ENCODE measurements at regions not wholly inside any gene's neighbourhood (a gene's known extent, or its start where the extent isn't known, plus 50 kb on each side); places are given as distances from the start of the nearest gene placed in this dataset.

DNA sequence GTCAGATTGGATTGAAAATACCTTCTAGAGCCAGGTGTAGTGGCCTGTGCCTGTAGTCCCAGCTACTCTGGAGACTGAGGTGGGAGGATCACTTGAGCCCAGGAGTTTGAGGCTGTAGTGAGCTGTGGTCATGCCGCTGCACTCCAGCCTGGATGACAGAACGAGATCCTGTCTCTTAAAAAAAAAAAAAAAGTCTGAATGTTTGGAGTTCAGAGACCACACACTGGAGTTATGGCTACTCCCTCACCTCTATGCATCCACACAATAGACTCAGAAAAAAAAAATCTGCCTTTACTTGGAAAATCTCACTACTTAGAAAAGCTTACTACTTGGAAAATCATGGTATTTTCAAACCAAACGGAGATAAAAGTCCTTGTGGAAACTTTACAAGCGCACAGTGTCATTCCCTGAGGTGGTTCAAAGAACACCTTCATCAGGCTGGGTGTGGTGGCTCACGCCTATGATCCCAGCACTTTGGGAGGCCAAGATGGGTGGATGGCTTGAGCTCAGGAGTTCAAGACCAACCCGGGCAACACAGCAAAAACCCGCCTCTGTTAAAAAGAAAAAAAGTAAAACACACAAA lies 63.9 kb upstream of the PICALM start:
- TF ChIP-seq EZH2 (IDR thresholded peaks at IDR 0.05; ENCODE audit: borderline replicate concordance, insufficient read depth, low read depth, low read length, poor library complexity, severe bottlenecking) = no peak
- TF ChIP-seq, protein P1, sequence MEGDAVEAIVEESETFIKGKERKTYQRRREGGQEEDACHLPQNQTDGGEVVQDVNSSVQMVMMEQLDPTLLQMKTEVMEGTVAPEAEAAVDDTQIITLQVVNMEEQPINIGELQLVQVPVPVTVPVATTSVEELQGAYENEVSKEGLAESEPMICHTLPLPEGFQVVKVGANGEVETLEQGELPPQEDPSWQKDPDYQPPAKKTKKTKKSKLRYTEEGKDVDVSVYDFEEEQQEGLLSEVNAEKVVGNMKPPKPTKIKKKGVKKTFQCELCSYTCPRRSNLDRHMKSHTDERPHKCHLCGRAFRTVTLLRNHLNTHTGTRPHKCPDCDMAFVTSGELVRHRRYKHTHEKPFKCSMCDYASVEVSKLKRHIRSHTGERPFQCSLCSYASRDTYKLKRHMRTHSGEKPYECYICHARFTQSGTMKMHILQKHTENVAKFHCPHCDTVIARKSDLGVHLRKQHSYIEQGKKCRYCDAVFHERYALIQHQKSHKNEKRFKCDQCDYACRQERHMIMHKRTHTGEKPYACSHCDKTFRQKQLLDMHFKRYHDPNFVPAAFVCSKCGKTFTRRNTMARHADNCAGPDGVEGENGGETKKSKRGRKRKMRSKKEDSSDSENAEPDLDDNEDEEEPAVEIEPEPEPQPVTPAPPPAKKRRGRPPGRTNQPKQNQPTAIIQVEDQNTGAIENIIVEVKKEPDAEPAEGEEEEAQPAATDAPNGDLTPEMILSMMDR (IDR thresholded peaks at IDR 0.05) = no peak
